ENCODE measurements at regions not wholly inside any gene's neighbourhood (a gene's known extent, or its start where the extent isn't known, plus 50 kb on each side); places are given as distances from the start of the nearest gene placed in this dataset.

- Histone ChIP-seq H3K4me3 (ENCODE audit: low read depth in 1 of 2, low read length in 1 of 2) (no peak overlapping the region), H3K9me3 (no peaks in the 10 kb centered on the region), H3K27me3 (peaks cover 99% of the 10 kb centered on the region), H3K27ac (no peak overlapping the region), H3K36me3 (no peaks in the 10 kb centered on the region), H3K4me1 (ENCODE audit: control insufficient read depth in 1 of 2, insufficient read depth in 1 of 2, low read depth in 1 of 2, low read length in 1 of 2) (no peaks in the 10 kb centered on the region)
- TF ChIP-seq CTCF (IDR thresholded peaks at IDR 0.05) = no peak
These were observed 72.8 kb upstream of the CPLX2 start for GRCh38 chr5:175798626-175799025.

GRCh38 chr5:175800656-175801081 is 70.7 kb upstream of the CPLX2 start:
- Histone ChIP-seq H3K36me3 (no peaks in the 10 kb centered on the region), H3K27me3 (peaks cover 83% of the 10 kb centered on the region), H3K27ac (no peak overlapping the region), H3K9me3 (no peaks in the 10 kb centered on the region), H3K4me3 (ENCODE audit: low read depth in 1 of 2, low read length in 1 of 2) (no peak overlapping the region), H3K4me1 (ENCODE audit: control insufficient read depth in 1 of 2, insufficient read depth in 1 of 2, low read depth in 1 of 2, low read length in 1 of 2) (no peaks in the 10 kb centered on the region)
- no peak for TF ChIP-seq CTCF (IDR thresholded peaks at IDR 0.05)

DNA sequence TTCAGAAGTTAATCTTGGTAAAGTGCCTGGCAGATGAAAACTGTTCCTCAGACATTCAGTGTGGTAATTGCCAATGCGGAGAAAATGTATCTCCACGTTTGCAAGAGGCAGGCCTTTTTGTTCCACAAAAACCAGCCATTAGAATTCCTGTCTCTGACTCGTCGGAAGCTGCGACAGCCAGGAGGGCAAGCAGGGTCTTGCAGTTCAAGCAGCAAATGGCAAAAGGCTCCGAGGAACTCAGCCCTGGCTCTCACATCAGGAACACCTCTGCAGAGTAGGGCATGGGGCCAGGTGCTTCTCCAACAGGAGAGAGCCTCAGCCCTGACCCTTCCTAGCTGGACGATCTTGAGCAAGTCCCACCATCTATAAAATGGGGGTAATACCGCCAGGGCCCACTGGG is 69.0 kb upstream of the CPLX2 start:
- H3K4me1 ChIP-seq (ENCODE audit: control insufficient read depth in 1 of 2, insufficient read depth in 1 of 2, low read depth in 1 of 2, low read length in 1 of 2) = no peaks in the 10 kb centered on the region
- TF ChIP-seq CTCF (IDR thresholded peaks at IDR 0.05) = no peak

GRCh38 chr5:175803254-175803653 is 68.1 kb upstream of the CPLX2 start:
- H3K4me3 ChIP-seq (ENCODE audit: low read depth in 1 of 2, low read length in 1 of 2) = no peak overlapping the region
- no peak for TF ChIP-seq CTCF (IDR thresholded peaks at IDR 0.05)
- no peak overlapping the region for H3K27ac ChIP-seq
- no peaks in the 10 kb centered on the region for H3K4me1 ChIP-seq (ENCODE audit: control insufficient read depth in 1 of 2, insufficient read depth in 1 of 2, low read depth in 1 of 2, low read length in 1 of 2)
- H3K27me3 ChIP-seq = peaks cover 78% of the 10 kb centered on the region
- H3K36me3 ChIP-seq = no peaks in the 10 kb centered on the region
- no peaks in the 10 kb centered on the region for H3K9me3 ChIP-seq

More for the DNA sequence above, 69.0 kb upstream of the CPLX2 start:
- no peaks in the 10 kb centered on the region for H3K9me3 ChIP-seq
- H3K27ac ChIP-seq = no peak overlapping the region
- no peak overlapping the region for H3K4me3 ChIP-seq (ENCODE audit: low read depth in 1 of 2, low read length in 1 of 2)
- peaks cover 79% of the 10 kb centered on the region for H3K27me3 ChIP-seq
- no peaks in the 10 kb centered on the region for H3K36me3 ChIP-seq

GRCh38 chr5:175803736-175804454 is 67.5 kb upstream of the CPLX2 start:
- H3K27me3 ChIP-seq = peaks cover 72% of the 10 kb centered on the region
- H3K27ac ChIP-seq = no peak overlapping the region
- no peak for TF ChIP-seq CTCF (IDR thresholded peaks at IDR 0.05)
- no peaks in the 10 kb centered on the region for H3K4me1 ChIP-seq (ENCODE audit: control insufficient read depth in 1 of 2, insufficient read depth in 1 of 2, low read depth in 1 of 2, low read length in 1 of 2)
- no peaks in the 10 kb centered on the region for H3K36me3 ChIP-seq
- H3K9me3 ChIP-seq = no peaks in the 10 kb centered on the region
- H3K4me3 ChIP-seq (ENCODE audit: low read depth in 1 of 2, low read length in 1 of 2) = no peak overlapping the region
